ENCODE measurements at regions not wholly inside any gene's neighbourhood (a gene's known extent, or its start where the extent isn't known, plus 50 kb on each side); places are given as distances from the start of the nearest gene placed in this dataset.

- no peak overlapping the region for H3K27ac ChIP-seq
- DNase-seq (ENCODE audit: low spot score) = no peak
- TF ChIP-seq CTCF (conservative IDR thresholded peaks at IDR 0.05; ENCODE audit: low read depth) = no peak
- ChIA-PET CTCF (no interaction called here), POLR2A (ENCODE audit: low non-redundant PET) (no interaction called here)
Observed at GRCh38 chr18:68033466-68033865, 516.9 kb upstream of the DSEL start.

- H3K27ac ChIP-seq = no peak overlapping the region
- no peak for DNase-seq (ENCODE audit: low spot score)
- ChIA-PET CTCF (no interaction called here), POLR2A (ENCODE audit: low non-redundant PET) (no interaction called here)
- TF ChIP-seq CTCF (conservative IDR thresholded peaks at IDR 0.05; ENCODE audit: low read depth) = no peak
Observed at GRCh38 chr18:68024716-68025115, 508.2 kb upstream of the DSEL start.

GRCh38 chr18:68017385-68017784 is 500.9 kb upstream of the DSEL start:
- ChIA-PET CTCF (no interaction called here), POLR2A (ENCODE audit: low non-redundant PET) (no interaction called here)
- H3K27ac ChIP-seq = no peak overlapping the region
- no peak for DNase-seq (ENCODE audit: low spot score)
- TF ChIP-seq CTCF (conservative IDR thresholded peaks at IDR 0.05; ENCODE audit: low read depth) = no peak

- no peak for DNase-seq (ENCODE audit: low spot score)
- CTCF ChIA-PET = no interaction called here
- no peak for TF ChIP-seq CTCF (conservative IDR thresholded peaks at IDR 0.05; ENCODE audit: low read depth)
- POLR2A ChIA-PET (ENCODE audit: low non-redundant PET) = no interaction called here
- H3K27ac ChIP-seq = no peak overlapping the region
Observed at GRCh38 chr18:67997496-67997895, 481.0 kb upstream of the DSEL start.

GRCh38 chr18:67995769-67996168 is 479.2 kb upstream of the DSEL start:
- no peak for DNase-seq (ENCODE audit: low spot score)
- ChIA-PET CTCF (no interaction called here), POLR2A (ENCODE audit: low non-redundant PET) (no interaction called here)
- no peak for TF ChIP-seq CTCF (conservative IDR thresholded peaks at IDR 0.05; ENCODE audit: low read depth)
- no peak overlapping the region for H3K27ac ChIP-seq

GRCh38 chr18:67980241-67980640 is 463.7 kb upstream of the DSEL start:
- no peak overlapping the region for H3K27ac ChIP-seq
- POLR2A ChIA-PET (ENCODE audit: low non-redundant PET) = no interaction called here
- DNase-seq (ENCODE audit: low spot score) = no peak
- TF ChIP-seq CTCF (conservative IDR thresholded peaks at IDR 0.05; ENCODE audit: low read depth) = no peak
- CTCF ChIA-PET = interaction anchor here (0.6 kb wide), 1 partner anchor 688 kb away, joined by 3 read pairs; no protein-coding TSS in a partner anchor

- ChIA-PET POLR2A (ENCODE audit: low non-redundant PET) (no interaction called here), CTCF (no interaction called here)
- no peak overlapping the region for H3K27ac ChIP-seq
- no peak for DNase-seq (ENCODE audit: low spot score)
- no peak for TF ChIP-seq CTCF (conservative IDR thresholded peaks at IDR 0.05; ENCODE audit: low read depth)
Observed at GRCh38 chr18:67977067-67977616, 460.6 kb upstream of the DSEL start.

Data from RWPE1 (cell line).